ENCODE measurements at regions not wholly inside any gene's neighbourhood (a gene's known extent, or its start where the extent isn't known, plus 50 kb on each side); places are given as distances from the start of the nearest gene placed in this dataset.
"Not testable (repeated sequence)": the region's sequence is repeated elsewhere in the genome, so short reads cannot be mapped to it uniquely, and the experiment has no call there.

- DNase-seq (ENCODE audit: low read depth in 2 of 2) = no peak
Measured at GRCh38 chr6:12508553-12508952, 208.0 kb upstream of the PHACTR1 start.

GRCh38 chr6:12509060-12509459, 207.5 kb upstream of the PHACTR1 start:
- DNase-seq (ENCODE audit: low read depth in 2 of 2) = no peak

DNA sequence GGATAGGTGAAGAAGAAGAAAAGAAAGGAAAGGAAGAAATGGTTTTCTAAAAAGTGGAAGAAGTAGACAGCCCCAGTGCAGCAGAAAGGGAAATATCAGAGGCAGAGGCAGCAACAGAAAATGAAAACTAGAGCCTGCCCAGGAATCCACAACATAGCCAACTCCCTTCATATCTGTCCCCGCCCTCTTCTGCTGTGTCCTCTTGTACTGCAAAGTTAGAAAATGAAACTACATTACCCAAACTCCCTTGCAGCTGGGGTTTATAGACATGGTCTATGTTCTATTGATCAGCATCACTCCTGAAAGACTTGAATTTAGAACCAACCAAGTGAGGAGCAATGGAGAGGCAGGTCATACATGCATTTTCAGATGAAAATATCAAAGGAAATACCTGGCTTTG, 200.5 kb upstream of the PHACTR1 start:
- no peak for DNase-seq (ENCODE audit: low read depth in 2 of 2)

GRCh38 chr6:12522347-12522746, 194.2 kb upstream of the PHACTR1 start:
- no peak for DNase-seq (ENCODE audit: low read depth in 2 of 2)

GRCh38 chr6:12523726-12524125, 192.8 kb upstream of the PHACTR1 start:
- no peak for DNase-seq (ENCODE audit: low read depth in 2 of 2)

- DNase-seq (ENCODE audit: low read depth in 2 of 2) = no peak
Measured at GRCh38 chr6:12525276-12525675, 191.3 kb upstream of the PHACTR1 start.

DNA sequence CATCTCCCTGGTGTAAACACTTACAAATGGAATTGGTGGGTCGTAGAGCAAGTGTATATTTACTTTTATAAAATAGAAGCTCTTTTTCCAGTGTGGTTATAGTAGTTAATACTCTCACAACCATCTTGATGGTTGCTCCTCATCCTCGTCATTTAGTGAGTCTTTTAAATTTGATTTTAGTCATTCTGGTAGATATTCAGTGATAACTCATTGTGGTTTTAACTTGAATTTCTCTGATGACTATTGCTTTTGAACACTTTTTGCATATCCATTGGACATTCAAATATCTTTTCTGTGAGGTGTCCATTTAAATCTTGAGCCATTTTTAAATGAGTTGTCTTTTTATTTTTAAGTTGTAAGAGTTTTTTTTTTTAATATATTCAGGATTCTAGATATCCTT, 189.2 kb upstream of the PHACTR1 start:
- no peak for DNase-seq (ENCODE audit: low read depth in 2 of 2)

DNA sequence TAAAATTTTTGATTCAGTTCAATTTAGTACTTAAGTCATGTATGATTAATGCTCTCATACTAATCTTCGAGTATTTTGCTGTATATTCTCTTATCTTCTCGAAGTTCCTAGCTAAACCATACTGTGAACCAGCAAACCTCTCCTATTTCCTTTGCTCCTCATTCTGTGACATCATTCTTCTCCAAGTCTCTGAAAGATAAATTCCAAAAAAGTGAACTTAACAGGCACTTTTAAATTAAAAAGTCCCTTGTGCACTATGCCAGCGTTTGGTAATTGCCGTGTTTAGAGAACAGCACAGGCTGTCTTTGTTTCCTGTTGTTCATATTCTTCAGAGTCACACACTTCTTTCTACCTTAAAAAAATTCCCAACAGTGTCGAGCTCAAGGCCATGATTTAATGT, 188.4 kb upstream of the PHACTR1 start:
- no peak for DNase-seq (ENCODE audit: low read depth in 2 of 2)

GRCh38 chr6:12528581-12529363, 187.8 kb upstream of the PHACTR1 start:
- DNase-seq (ENCODE audit: low read depth in 2 of 2) = no peak

DNA sequence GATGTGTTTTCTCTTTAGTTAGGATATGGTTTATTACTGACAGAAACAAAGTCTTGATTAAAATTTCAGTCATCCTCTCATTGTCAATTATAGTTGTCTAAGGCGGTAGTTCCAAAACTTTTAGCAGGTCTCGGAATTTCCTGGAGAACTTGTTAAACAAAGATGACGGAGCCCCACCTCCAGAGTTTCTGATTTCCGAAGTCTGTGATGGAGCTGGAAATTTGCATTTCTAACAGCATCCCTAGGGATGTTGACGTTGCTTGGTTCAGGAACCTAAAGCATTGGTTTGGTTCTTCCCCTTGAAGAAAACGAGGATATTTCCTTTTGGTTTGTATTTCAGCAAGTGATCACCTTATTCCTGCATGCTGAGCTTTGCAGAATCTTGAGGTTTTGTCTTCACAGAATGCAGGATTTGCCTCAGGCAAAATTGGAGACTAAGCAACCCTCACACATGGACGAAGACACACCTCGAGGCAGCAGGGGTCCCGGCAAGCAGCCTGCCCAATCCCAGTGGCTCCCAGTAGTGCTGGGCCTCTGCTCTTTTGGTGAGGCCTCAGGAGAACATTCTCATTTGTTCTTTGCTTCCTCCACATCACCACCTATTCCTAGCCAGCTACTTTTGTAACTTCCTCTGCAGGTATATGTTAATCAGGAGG, 187.1 kb upstream of the PHACTR1 start:
- DNase-seq (ENCODE audit: low read depth in 2 of 2) = no peak

- no peak for DNase-seq (ENCODE audit: low read depth in 2 of 2)
Measured at GRCh38 chr6:12530345-12530744, 186.2 kb upstream of the PHACTR1 start.

- no peak for DNase-seq (ENCODE audit: low read depth in 2 of 2)
Measured at GRCh38 chr6:12533586-12533985, 183.0 kb upstream of the PHACTR1 start.

DNA sequence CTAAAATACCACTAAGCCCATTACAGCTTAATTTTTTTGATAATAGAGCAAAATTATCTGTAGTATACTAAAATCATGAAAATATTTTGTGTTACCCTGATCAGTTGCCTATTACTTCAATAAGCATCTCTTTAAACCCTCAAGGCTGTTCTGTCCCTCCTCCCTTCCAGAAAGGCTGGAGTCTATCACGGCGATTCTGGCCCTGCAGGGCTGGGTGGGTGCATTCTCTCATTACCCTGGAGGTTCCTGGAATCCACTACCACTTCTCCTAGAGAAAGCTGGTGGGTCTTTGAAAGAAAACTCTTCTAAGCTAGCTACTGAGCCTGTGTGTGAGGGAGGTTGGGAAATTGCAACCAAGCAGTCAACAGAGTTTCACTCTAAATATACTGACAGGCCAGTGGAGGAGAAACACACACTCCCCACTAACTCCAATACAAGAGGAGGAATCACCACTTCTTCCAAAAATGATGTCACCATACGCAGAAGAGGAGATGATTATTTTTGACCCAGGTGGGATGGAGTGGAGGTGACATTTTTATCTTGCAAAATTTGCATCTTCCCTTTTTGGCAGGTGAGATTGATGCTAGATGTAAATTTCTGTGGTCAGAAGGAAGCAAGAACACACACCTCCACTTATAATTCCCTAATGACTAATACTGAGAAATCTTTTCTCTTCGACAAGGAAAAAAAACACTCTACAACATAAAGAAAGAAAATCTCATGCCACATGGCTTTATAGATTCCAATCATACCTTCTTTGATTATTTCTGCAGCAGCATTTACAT, 182.3 kb upstream of the PHACTR1 start:
- no peak for DNase-seq (ENCODE audit: low read depth in 2 of 2)

DNA sequence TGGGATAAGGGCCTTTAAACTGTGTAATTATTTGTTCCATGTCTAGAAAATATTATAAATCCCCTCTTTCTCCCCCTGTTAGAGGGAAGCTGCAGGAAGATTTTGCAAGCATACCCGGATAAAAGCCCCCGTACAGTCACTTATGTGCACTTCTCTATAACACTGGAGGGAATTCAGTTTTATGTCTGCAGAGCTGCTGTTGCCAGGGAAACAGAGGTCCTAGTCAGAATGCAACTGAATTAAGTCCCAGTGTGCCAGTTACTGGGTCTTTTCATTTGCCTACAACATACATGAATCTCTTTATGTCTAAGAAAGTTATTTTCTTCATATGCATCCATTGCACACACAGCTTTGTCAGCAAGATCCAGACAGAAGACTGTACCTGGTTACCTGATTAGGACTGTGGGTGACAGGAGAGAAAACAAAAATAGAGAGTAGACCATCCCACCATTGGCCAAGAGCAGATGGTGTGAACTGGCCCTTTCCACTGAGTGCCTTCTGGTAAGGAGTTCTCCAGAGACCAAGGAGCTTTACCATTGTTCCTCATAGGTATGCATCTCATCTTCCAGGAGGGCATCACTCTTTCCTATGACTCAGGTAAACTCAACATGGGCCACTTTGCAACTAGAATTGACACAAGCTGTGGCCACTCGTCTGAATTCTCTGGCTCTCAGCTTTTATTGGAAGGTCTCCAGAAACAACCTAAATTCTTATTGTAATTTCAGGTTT, 180.8 kb upstream of the PHACTR1 start:
- no peak for DNase-seq (ENCODE audit: low read depth in 2 of 2)

DNA sequence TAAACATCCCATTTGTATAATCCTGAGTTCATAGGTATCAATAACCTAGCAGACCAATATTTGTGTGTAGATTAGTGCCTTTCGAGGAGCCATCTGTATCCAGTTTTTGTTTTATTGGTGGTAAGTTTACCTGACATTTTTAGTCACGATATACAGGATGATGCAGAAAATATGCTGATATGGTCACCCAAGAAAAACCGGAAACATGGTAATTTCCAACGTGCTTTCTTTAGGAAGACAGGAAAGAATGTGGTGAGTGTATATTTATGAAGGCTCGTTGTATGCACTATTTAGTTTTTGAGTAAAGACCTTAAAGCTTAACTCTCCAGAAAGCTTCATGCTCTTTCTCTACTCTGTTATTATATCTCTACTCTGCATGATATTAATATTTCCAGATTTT, 180.2 kb upstream of the PHACTR1 start:
- no peak for DNase-seq (ENCODE audit: low read depth in 2 of 2)

DNA sequence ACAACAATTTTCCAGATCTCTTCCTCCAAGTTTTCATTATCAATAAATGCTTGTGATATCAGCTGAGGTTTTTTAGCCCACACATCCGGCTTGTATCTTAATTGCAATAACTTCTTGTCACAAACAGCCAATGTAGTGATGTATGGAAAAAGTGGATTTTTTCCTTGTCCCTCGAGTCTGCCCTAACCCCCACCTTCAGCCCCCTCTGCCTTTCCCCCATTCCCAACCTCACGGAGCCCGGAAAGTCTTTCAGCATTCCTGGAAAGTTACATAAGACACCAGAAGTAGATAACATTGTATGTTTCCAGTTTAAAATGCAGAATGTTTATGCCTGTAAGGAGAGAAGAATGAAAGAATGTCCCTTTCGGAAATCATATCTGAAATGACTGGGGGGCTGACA, 179.2 kb upstream of the PHACTR1 start:
- no peak for DNase-seq (ENCODE audit: low read depth in 2 of 2)

GRCh38 chr6:12538881-12539357, 177.6 kb upstream of the PHACTR1 start:
- DNase-seq (ENCODE audit: low read depth in 2 of 2) = no peak

DNA sequence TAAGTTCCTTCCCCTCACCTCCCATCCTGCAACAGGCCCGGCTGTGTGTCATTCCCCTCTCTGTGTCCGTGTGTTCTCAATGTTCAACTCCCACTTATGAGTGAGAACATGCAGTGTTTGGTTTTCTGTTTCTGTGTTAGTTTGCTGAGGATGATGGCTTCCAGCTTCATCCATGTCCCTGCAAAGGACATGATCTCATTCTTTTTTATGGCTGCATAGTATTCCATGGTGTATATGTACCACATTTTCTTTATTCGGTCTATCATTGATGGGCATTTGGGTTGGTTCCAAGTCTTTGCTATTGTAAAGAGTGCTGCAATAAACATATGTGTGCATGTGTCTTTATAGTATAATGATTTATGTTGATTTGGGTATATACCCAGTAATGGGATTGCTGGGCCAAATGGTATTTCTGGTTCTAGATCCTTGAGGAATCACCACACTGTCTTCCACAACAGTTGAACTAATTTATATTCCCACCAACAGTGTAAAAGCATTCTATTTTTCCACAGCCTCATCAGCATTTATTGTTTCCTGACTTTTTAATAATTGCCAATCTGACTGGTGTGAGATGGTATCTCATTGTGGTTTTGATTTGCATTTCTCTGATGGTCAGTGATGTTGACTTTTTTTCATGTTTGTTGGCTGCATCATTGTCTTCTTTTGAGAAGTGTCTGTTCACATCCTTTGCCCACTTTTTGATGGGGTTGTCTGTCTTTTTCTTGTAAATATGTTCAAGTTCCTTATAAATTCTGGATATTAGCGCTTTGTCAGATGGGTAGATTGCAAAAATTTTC, 174.1 kb upstream of the PHACTR1 start:
- not testable (repeated sequence) for DNase-seq (ENCODE audit: low read depth in 2 of 2)

GRCh38 chr6:12543953-12544352, 172.6 kb upstream of the PHACTR1 start:
- no peak for DNase-seq (ENCODE audit: low read depth in 2 of 2)

GRCh38 chr6:12544821-12545565, 171.6 kb upstream of the PHACTR1 start:
- no peak for DNase-seq (ENCODE audit: low read depth in 2 of 2)
